CD8-positive, alpha-beta memory T cell (primary cell): ENCODE measurements at regions not wholly inside any gene's neighbourhood (a gene's known extent, or its start where the extent isn't known, plus 50 kb on each side); places are given as distances from the start of the nearest gene placed in this dataset.

Experiments used
- CTCF ChIA-PET: fragments of 350-600 bp; sonication (Branson Sonifier 250); formaldehyde crosslinking; loops from one replicate; lab custom pipeline; 2021; ENCODE audit warnings: antibody characterized with exemption; lab: Charles Lee
- POLR2A ChIA-PET: fragments of 350-600 bp; sonication (Branson Sonifier 250); formaldehyde crosslinking; loops from one replicate; lab custom pipeline; 2021; ENCODE audit warnings: antibody characterized with exemption; lab: Charles Lee
- DNase-seq, 5 donors: peaks; one replicate each; pipeline versions ENCODE4 v3.0.0 to v3.0.0-alpha.2; 2020 to 2022; ENCODE audit warnings: mixed read lengths in 1 of 5
- H3K27ac ChIP-seq: one replicate; pipeline ENCODE4 v1.7.0; 2013; ENCODE audit warnings: low read depth, mild to moderate bottlenecking, low read length, moderate library complexity
- H3K27me3 ChIP-seq: 2 replicates; pipeline ENCODE4 v1.7.0; 2013; ENCODE audit warnings: low read length, mild to moderate bottlenecking; ENCODE audit not compliant: insufficient read depth, poor library complexity, severe bottlenecking
- H3K36me3 ChIP-seq: 2 replicates; pipeline ENCODE4 v1.7.0; 2013; ENCODE audit warnings: mild to moderate bottlenecking, low read length, moderate library complexity; ENCODE audit not compliant: insufficient read depth
- H3K4me1 ChIP-seq: 2 replicates; pipeline ENCODE4 v1.7.0; 2013; ENCODE audit warnings: mild to moderate bottlenecking, low read length, moderate library complexity; ENCODE audit not compliant: insufficient read depth
- H3K4me3 ChIP-seq: 2 replicates; pipeline ENCODE4 v1.7.0; 2013; ENCODE audit warnings: mild to moderate bottlenecking, low read length
- H3K9me3 ChIP-seq: 2 replicates; pipeline ENCODE4 v1.7.0; 2013; ENCODE audit warnings: mild to moderate bottlenecking, low read length
- H3K27ac Mint-ChIP-seq, 8 donors: one replicate each; pipeline ENCODE4 v1.8.0; 2020 to 2021; ENCODE audit warnings: mixed read lengths in 8 of 8, mild to moderate bottlenecking in 6 of 8, inconsistent platforms in 3 of 8, moderate library complexity in 3 of 8
- H3K27me3 Mint-ChIP-seq, 2 donors: one replicate each; pipeline ENCODE4 v1.8.0; 2020 to 2021; ENCODE audit warnings: mixed read lengths in 2 of 2, mild to moderate bottlenecking in 1 of 2, moderate library complexity in 1 of 2
- H3K36me3 Mint-ChIP-seq, 3 donors: one replicate each; pipeline ENCODE4 v1.8.0; 2020 to 2021; ENCODE audit warnings: mixed read lengths in 3 of 3, inconsistent platforms in 1 of 3, mild to moderate bottlenecking in 1 of 3
- H3K4me1 Mint-ChIP-seq, 3 donors: one replicate each; pipeline ENCODE4 v1.8.0; 2020 to 2021; ENCODE audit warnings: mixed read lengths in 3 of 3, inconsistent platforms in 1 of 3, mild to moderate bottlenecking in 1 of 3
- H3K4me3 Mint-ChIP-seq, 7 donors: one replicate each; pipeline ENCODE4 v1.8.0; 2020 to 2021; ENCODE audit warnings: mixed read lengths in 7 of 7, mild to moderate bottlenecking in 6 of 7, moderate library complexity in 4 of 7, inconsistent platforms in 2 of 7
- H3K9me3 Mint-ChIP-seq, 5 donors: one replicate each; pipeline ENCODE4 v1.8.0; 2020 to 2022; ENCODE audit warnings: mixed read lengths in 5 of 5, mild to moderate bottlenecking in 3 of 5, moderate library complexity in 2 of 5, inconsistent platforms in 1 of 5

DNA sequence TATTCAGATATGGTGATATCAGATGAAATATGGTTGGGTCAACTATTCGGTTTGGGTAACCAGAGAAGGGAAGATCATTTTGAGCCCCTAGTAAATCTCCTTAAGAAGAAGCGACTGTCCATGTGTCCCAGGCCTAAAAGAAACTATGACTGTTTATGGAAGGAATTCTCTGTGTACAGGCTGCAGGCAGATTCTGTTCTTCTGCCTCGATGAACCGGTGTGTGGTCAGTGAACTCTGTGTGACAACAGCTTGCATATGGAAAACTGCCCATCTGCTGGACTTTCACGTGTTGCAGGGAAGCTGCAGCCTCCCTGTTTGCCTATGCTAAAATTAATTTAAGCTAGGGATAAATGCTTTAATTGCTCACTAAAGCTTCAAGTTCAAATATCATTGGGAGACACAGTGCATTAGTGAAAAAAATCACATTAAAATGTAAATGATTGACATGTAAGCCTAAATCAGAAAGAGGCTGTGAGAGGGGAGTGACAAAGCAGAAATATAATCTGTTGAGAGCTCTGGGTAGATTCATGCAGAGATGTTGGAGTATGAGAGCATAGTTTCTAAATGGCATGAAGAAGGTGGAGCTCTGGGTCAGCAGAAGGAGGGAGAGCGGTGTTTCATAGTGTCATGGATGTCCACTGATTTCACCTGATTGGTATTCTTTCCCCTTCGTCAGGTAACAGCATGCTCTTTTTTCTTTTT lies 65.4 kb upstream of the PFN2 start:
- no peaks in the 10 kb centered on the region for H3K36me3 ChIP-seq
- peaks cover 0 to 3% (median 1%) of the 10 kb centered on the region in 5 donors for H3K9me3 Mint-ChIP-seq
- DNase-seq, result no peak
- H3K36me3 Mint-ChIP-seq, result no peaks in the 10 kb centered on the region
- POLR2A ChIA-PET, result no interaction called here
- H3K27ac Mint-ChIP-seq, result no peak overlapping the region
- no peaks in the 10 kb centered on the region for H3K4me1 Mint-ChIP-seq
- H3K27ac ChIP-seq, result no peak overlapping the region
- CTCF ChIA-PET, result no interaction called here
- H3K27me3 Mint-ChIP-seq, result peaks cover 12 to 14% of the 10 kb centered on the region in 2 donors
- H3K27me3 ChIP-seq, result no peaks in the 10 kb centered on the region
- H3K4me1 ChIP-seq, result no peaks in the 10 kb centered on the region
- no peak overlapping the region for H3K4me3 ChIP-seq
- H3K4me3 Mint-ChIP-seq, result no peak overlapping the region
- no peaks in the 10 kb centered on the region for H3K9me3 ChIP-seq

- H3K27me3 Mint-ChIP-seq, result peaks cover 7 to 12% of the 10 kb centered on the region in 2 donors
- H3K4me1 Mint-ChIP-seq, result no peaks in the 10 kb centered on the region
- CTCF ChIA-PET, result no interaction called here
- Histone ChIP-seq H3K27me3 (no peaks in the 10 kb centered on the region), H3K27ac (no peak overlapping the region), H3K4me3 (no peak overlapping the region), H3K36me3 (no peaks in the 10 kb centered on the region), H3K9me3 (no peaks in the 10 kb centered on the region), H3K4me1 (no peaks in the 10 kb centered on the region)
- no peak for DNase-seq
- H3K4me3 Mint-ChIP-seq, result no peak overlapping the region
- no peaks in the 10 kb centered on the region for H3K36me3 Mint-ChIP-seq
- no peak overlapping the region for H3K27ac Mint-ChIP-seq
- H3K9me3 Mint-ChIP-seq, result peaks cover 0 to 2% (median 0%) of the 10 kb centered on the region in 5 donors
- POLR2A ChIA-PET, result no interaction called here
Observed at GRCh38 chr3:150035301-150035779, 64.6 kb upstream of the PFN2 start.

DNA sequence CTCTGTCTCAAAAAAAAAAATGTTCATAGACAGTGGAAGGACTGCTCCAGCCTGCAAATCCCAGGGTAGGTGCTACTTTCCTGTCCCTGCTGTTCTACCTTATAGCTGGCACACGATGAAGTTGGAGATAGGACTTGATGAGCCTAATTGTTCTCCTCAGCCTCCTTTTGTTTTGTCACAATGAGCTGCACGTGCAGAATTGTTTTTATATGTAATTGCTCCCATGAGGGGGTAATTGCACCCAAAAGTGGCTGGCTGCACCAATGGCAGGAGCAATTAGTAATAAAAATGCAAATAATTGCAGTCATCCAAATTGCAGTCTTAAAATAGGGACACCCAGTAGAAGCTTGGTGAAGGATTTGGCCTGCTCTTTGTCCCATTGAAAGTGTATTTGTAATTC lies 63.0 kb upstream of the PFN2 start:
- Histone ChIP-seq H3K4me1 (no peaks in the 10 kb centered on the region), H3K36me3 (no peaks in the 10 kb centered on the region), H3K27ac (no peak overlapping the region), H3K27me3 (no peaks in the 10 kb centered on the region), H3K9me3 (no peaks in the 10 kb centered on the region), H3K4me3 (no peak overlapping the region)
- no peaks in the 10 kb centered on the region for H3K36me3 Mint-ChIP-seq
- no peaks in the 10 kb centered on the region for H3K4me1 Mint-ChIP-seq
- DNase-seq, result no peak
- no peaks in the 10 kb centered on the region for H3K9me3 Mint-ChIP-seq
- H3K4me3 Mint-ChIP-seq, result no peak overlapping the region
- H3K27ac Mint-ChIP-seq, result no peak overlapping the region
- POLR2A ChIA-PET, result no interaction called here
- CTCF ChIA-PET, result no interaction called here
- peaks cover 7 to 10% of the 10 kb centered on the region in 2 donors for H3K27me3 Mint-ChIP-seq

- Mint-ChIP-seq H3K27me3 (peaks cover 6 to 27% of the 10 kb centered on the region in 2 donors), H3K36me3 (no peaks in the 10 kb centered on the region), H3K9me3 (peaks cover 0 to 9% (median 3%) of the 10 kb centered on the region in 5 donors), H3K27ac (no peak overlapping the region), H3K4me1 (no peaks in the 10 kb centered on the region), H3K4me3 (no peak overlapping the region)
- ChIA-PET CTCF (no interaction called here), POLR2A (no interaction called here)
- H3K4me3 ChIP-seq, result no peak overlapping the region
- no peak overlapping the region for H3K27ac ChIP-seq
- H3K36me3 ChIP-seq, result no peaks in the 10 kb centered on the region
- no peaks in the 10 kb centered on the region for H3K9me3 ChIP-seq
- H3K4me1 ChIP-seq, result no peaks in the 10 kb centered on the region
- DNase-seq, result no peak
- no peaks in the 10 kb centered on the region for H3K27me3 ChIP-seq
Observed at GRCh38 chr3:150030841-150031240, 60.1 kb upstream of the PFN2 start.

DNA sequence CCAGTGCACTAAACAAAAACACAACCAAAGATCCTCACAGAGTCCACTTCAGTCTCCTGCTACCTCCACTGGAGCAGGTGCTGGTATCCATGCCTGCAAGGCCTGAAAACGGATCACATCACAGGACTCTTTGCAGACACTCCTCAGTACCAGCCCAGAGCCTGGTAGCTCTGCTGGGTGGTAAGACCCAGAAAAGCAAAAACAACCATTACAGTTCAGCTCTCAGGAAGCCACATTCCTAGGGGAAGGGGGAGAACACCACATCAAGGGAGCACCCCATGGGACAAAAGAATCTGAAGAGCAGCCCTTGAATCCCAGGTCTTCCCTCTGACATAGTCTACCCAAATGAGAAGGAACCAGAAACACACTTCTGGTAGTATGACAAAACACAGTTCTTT lies 52.5 kb upstream of the PFN2 start:
- peaks cover 9 to 20% (median 15%) of the 10 kb centered on the region in 5 donors for H3K9me3 Mint-ChIP-seq
- ChIA-PET CTCF (no interaction called here), POLR2A (no interaction called here)
- H3K27ac ChIP-seq, result no peak overlapping the region
- H3K36me3 Mint-ChIP-seq, result no peaks in the 10 kb centered on the region
- H3K27me3 Mint-ChIP-seq, result peaks cover 13 to 63% of the 10 kb centered on the region in 2 donors
- no peaks in the 10 kb centered on the region for H3K9me3 ChIP-seq
- no peak overlapping the region for H3K27ac Mint-ChIP-seq
- no peaks in the 10 kb centered on the region for H3K4me1 ChIP-seq
- H3K36me3 ChIP-seq, result no peaks in the 10 kb centered on the region
- no peak for DNase-seq
- no peaks in the 10 kb centered on the region for H3K4me1 Mint-ChIP-seq
- no peak overlapping the region for H3K4me3 ChIP-seq
- no peak overlapping the region for H3K4me3 Mint-ChIP-seq
- no peaks in the 10 kb centered on the region for H3K27me3 ChIP-seq

DNA sequence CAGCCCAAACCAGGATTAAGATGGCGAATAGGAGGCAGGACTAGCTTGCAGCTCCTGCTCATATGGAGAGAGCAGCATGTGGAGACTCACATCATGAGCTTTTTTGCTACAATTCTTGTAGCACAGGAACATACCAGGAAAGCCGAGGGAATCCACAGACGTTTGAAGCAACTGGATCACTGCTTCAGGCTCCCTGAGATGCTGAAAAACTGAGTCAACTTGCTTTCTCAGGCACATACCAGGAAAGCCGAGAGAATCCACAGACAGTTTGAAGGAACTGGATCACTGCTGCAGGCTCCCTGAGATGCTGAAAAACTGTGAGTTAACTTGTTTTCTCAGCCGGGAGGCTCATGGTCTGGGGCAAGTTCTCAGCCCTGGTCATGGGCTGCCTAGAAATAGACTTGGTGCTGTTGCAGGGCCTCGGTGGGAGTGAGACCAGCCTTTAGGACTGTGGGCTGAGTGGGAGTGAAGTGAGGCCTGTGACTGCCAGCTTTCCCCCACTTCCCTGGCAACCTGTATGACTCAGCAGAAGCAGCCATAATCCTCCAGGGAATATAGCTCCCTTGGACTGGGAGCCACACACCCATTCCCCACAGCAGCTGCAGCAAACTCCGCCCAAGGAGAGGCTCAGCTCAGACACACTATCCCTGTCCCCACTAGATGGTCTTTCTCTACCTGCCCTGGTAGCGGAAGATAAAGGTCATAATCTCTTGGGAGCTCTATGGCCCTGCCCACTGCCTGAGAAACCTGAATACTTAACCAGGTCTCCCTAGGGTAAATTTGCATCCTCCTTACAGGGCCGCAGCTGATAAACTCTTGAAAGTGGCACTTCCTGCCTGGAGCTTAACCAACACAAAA lies 51.9 kb upstream of the PFN2 start:
- Mint-ChIP-seq H3K27me3 (peaks cover 13 to 62% of the 10 kb centered on the region in 2 donors), H3K27ac (no peak overlapping the region), H3K4me1 (no peaks in the 10 kb centered on the region), H3K36me3 (no peaks in the 10 kb centered on the region), H3K9me3 (peaks cover 9 to 20% (median 15%) of the 10 kb centered on the region in 5 donors), H3K4me3 (no peak overlapping the region)
- Histone ChIP-seq H3K9me3 (no peaks in the 10 kb centered on the region), H3K36me3 (no peaks in the 10 kb centered on the region), H3K27me3 (no peaks in the 10 kb centered on the region), H3K4me3 (no peak overlapping the region), H3K27ac (no peak overlapping the region), H3K4me1 (no peaks in the 10 kb centered on the region)
- ChIA-PET CTCF (no interaction called here), POLR2A (no interaction called here)
- no peak for DNase-seq

DNA sequence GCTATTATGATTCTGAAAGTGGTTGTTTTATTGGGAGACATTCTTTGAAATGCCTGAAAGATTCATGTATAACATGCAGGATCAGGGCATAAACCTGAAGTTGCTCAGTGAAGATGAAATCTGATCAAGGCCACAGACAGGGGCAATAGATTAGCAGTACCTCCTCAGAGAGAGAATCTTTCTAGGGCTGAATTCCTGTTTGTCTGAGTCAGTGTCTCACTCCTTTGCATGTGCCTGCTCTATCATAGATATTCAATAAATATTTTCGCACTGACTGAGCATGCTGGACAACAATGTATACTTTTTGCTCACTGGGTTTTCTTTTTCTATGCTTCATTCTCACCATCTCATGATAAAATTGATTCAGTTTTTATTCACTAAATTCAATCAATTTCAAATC lies 49.8 kb upstream of the PFN2 start:
- no peaks in the 10 kb centered on the region for H3K9me3 ChIP-seq
- ChIA-PET POLR2A (no interaction called here), CTCF (no interaction called here)
- DNase-seq, result no peak
- no peaks in the 10 kb centered on the region for H3K4me1 Mint-ChIP-seq
- peaks cover 11 to 47% of the 10 kb centered on the region in 2 donors for H3K27me3 Mint-ChIP-seq
- no peak overlapping the region for H3K27ac ChIP-seq
- no peak overlapping the region for H3K4me3 ChIP-seq
- no peaks in the 10 kb centered on the region for H3K27me3 ChIP-seq
- H3K4me1 ChIP-seq, result no peaks in the 10 kb centered on the region
- H3K9me3 Mint-ChIP-seq, result peaks cover 0 to 17% (median 15%) of the 10 kb centered on the region in 5 donors
- no peaks in the 10 kb centered on the region for H3K36me3 ChIP-seq
- H3K4me3 Mint-ChIP-seq, result no peak overlapping the region
- no peaks in the 10 kb centered on the region for H3K36me3 Mint-ChIP-seq
- H3K27ac Mint-ChIP-seq, result no peak overlapping the region
